ENCODE measurements at regions not wholly inside any gene's neighbourhood (a gene's known extent, or its start where the extent isn't known, plus 50 kb on each side); places are given as distances from the start of the nearest gene placed in this dataset.

GRCh38 chr1:106995970-106996369, 60.5 kb upstream of the PRMT6 start (continued):
- TF ChIP-seq, protein P1, sequence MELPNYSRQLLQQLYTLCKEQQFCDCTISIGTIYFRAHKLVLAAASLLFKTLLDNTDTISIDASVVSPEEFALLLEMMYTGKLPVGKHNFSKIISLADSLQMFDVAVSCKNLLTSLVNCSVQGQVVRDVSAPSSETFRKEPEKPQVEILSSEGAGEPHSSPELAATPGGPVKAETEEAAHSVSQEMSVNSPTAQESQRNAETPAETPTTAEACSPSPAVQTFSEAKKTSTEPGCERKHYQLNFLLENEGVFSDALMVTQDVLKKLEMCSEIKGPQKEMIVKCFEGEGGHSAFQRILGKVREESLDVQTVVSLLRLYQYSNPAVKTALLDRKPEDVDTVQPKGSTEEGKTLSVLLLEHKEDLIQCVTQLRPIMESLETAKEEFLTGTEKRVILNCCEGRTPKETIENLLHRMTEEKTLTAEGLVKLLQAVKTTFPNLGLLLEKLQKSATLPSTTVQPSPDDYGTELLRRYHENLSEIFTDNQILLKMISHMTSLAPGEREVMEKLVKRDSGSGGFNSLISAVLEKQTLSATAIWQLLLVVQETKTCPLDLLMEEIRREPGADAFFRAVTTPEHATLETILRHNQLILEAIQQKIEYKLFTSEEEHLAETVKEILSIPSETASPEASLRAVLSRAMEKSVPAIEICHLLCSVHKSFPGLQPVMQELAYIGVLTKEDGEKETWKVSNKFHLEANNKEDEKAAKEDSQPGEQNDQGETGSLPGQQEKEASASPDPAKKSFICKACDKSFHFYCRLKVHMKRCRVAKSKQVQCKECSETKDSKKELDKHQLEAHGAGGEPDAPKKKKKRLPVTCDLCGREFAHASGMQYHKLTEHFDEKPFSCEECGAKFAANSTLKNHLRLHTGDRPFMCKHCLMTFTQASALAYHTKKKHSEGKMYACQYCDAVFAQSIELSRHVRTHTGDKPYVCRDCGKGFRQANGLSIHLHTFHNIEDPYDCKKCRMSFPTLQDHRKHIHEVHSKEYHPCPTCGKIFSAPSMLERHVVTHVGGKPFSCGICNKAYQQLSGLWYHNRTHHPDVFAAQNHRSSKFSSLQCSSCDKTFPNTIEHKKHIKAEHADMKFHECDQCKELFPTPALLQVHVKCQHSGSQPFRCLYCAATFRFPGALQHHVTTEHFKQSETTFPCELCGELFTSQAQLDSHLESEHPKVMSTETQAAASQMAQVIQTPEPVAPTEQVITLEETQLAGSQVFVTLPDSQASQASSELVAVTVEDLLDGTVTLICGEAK (IDR thresholded peaks at IDR 0.05; ENCODE audit: borderline replicate concordance): peak; percentile 41; the same call in 1 of the 2 replicates
- no peak for TF ChIP-seq SMC3 (IDR thresholded peaks at IDR 0.05; ENCODE audit: borderline replicate concordance, low read length)
- no peak for TF ChIP-seq ESRRA (IDR thresholded peaks at IDR 0.05; ENCODE audit: low read length)
- peak; percentile 98 for TF ChIP-seq IKZF2 (IDR thresholded peaks at IDR 0.05)
- TF ChIP-seq BCL11A (IDR thresholded peaks at IDR 0.05; ENCODE audit: low read depth, low read length): peak; percentile 94
- TF ChIP-seq MEF2A (IDR thresholded peaks at IDR 0.05; ENCODE audit: insufficient read depth, low read depth, low read length): peak; percentile 93
- peak; percentile 49 for TF ChIP-seq SMAD1 (IDR thresholded peaks at IDR 0.05; ENCODE audit: low read depth, partially characterized antibody)
- peak in 1 of 2 experiments; percentile 59; a peak in 1 of 4 replicates for TF ChIP-seq SRF (IDR thresholded peaks at IDR 0.05; ENCODE audit: low read depth in 2 of 2, low read length in 2 of 2)
- no peak; the same call in 1 of the 2 replicates for TF ChIP-seq RAD21 (IDR thresholded peaks at IDR 0.05; ENCODE audit: insufficient read depth, low read depth, low read length)
- peak; percentile 86 for TF ChIP-seq CBX5 (IDR thresholded peaks at IDR 0.05; ENCODE audit: low read depth)
- TF ChIP-seq, protein P2, sequence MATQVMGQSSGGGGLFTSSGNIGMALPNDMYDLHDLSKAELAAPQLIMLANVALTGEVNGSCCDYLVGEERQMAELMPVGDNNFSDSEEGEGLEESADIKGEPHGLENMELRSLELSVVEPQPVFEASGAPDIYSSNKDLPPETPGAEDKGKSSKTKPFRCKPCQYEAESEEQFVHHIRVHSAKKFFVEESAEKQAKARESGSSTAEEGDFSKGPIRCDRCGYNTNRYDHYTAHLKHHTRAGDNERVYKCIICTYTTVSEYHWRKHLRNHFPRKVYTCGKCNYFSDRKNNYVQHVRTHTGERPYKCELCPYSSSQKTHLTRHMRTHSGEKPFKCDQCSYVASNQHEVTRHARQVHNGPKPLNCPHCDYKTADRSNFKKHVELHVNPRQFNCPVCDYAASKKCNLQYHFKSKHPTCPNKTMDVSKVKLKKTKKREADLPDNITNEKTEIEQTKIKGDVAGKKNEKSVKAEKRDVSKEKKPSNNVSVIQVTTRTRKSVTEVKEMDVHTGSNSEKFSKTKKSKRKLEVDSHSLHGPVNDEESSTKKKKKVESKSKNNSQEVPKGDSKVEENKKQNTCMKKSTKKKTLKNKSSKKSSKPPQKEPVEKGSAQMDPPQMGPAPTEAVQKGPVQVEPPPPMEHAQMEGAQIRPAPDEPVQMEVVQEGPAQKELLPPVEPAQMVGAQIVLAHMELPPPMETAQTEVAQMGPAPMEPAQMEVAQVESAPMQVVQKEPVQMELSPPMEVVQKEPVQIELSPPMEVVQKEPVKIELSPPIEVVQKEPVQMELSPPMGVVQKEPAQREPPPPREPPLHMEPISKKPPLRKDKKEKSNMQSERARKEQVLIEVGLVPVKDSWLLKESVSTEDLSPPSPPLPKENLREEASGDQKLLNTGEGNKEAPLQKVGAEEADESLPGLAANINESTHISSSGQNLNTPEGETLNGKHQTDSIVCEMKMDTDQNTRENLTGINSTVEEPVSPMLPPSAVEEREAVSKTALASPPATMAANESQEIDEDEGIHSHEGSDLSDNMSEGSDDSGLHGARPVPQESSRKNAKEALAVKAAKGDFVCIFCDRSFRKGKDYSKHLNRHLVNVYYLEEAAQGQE (IDR thresholded peaks at IDR 0.05; ENCODE audit: low read depth, low read length): peak; percentile 20; the same call in 1 of the 2 replicates
- peak; percentile 92 for TF ChIP-seq PAX5 (IDR thresholded peaks at IDR 0.05; ENCODE audit: borderline replicate concordance, low read depth, low read length)
- TF ChIP-seq CHD2 (IDR thresholded peaks at IDR 0.05; ENCODE audit: borderline replicate concordance, low read depth, low read length): peak; percentile 72; the same call in 1 of the 2 replicates
- TF ChIP-seq PKNOX1 (IDR thresholded peaks at IDR 0.05): peak; percentile 17; the same call in 1 of the 2 replicates
- peak; percentile 99 for TF ChIP-seq CBFB (IDR thresholded peaks at IDR 0.05; ENCODE audit: low read depth)
- peak; percentile 83 for TF ChIP-seq RAD51 (IDR thresholded peaks at IDR 0.05)
- no peak for TF ChIP-seq ZNF687 (IDR thresholded peaks at IDR 0.05)
- no peak for TF ChIP-seq SUZ12 (IDR thresholded peaks at IDR 0.05; ENCODE audit: unreplicated experiment)
- TF ChIP-seq SP1 (IDR thresholded peaks at IDR 0.05; ENCODE audit: low read depth, low read length): peak; percentile 62

Measured in GM12878 (cell line).